ENCODE measurements at regions not wholly inside any gene's neighbourhood (a gene's known extent, or its start where the extent isn't known, plus 50 kb on each side); places are given as distances from the start of the nearest gene placed in this dataset.
"Not testable (repeated sequence)": the region's sequence is repeated elsewhere in the genome, so short reads cannot be mapped to it uniquely, and the experiment has no call there.

GRCh38 chr13:24997367-24997967 is 98.5 kb upstream of the PABPC3 start:
- DNase-seq: peak; percentile 21 to 44

DNA sequence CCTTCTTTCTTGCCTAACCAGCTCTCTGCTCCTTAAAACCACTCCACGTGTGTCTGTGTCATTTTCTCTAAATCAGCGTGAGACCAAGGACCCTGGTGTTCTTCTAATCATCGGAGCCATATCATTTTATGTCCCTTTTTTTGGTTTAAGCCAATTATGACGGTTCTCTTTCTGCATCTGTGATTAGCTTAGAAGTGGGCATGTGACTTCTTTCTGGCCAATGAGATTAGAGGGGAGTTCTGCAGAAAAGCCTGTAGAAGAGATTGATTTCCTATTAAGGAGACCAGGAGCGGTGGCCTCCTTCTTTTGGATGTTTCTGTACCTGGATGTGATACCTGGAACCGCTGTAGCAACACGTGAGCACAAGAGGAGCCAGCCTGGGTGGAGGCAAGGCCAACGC is 97.5 kb upstream of the PABPC3 start:
- no peak for DNase-seq

DNA sequence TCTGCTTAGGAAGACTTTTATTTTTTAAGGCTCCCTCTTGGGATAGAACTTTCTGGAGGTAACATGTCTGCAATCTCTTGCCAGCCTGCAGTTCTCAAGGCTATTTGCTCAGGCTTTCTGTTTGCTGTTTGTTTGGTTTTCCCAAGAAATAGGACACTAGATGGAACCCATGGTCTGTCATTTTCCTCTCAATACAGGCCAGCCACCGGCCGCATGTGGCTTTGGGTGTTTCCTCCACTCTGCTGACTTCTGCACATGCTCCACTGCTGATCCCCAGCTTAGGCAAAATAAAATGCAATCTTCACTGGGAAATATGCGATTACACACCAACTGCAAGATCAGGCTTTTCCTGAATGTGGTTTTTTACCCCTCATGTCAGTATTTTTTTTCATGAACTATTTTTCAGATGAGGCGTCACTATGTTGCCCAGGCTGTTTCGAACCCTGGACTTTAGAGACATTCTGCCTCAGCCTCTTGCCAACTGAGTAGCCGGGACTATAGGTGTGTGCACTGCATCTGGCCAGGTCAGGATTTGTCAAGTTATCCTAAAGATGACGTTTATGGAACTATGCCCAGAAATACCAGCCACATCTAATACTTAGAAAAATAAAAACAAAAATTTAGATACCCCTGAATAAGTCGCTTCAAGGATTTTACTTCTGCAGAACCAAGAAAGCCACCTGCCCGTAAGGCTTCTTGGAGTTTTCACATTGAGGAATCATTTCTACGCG is 94.3 kb upstream of the PABPC3 start:
- no peak for DNase-seq

DNA sequence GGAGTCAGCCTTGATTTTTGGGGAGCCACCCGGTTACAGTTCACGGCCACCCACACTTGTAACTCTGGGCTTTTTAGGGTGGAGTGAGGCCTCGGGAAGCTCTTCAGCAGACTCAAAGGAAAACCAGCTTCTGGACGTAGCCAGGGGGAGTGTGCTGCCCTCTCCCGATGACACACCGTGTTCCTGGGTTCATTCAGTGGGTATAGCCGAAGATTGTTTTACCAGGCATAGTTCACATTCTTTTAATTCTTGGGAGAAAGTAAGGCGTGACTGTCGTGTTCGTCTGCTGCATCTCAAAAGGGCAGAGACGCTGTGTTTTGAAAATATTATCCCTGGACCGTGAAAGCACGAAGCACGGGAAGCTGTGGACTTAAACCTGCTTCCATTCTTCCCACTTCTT is 93.6 kb upstream of the PABPC3 start:
- not testable (repeated sequence) for DNase-seq

- not testable (repeated sequence) for DNase-seq
These were observed 91.4 kb upstream of the PABPC3 start for GRCh38 chr13:25004489-25004888.

DNA sequence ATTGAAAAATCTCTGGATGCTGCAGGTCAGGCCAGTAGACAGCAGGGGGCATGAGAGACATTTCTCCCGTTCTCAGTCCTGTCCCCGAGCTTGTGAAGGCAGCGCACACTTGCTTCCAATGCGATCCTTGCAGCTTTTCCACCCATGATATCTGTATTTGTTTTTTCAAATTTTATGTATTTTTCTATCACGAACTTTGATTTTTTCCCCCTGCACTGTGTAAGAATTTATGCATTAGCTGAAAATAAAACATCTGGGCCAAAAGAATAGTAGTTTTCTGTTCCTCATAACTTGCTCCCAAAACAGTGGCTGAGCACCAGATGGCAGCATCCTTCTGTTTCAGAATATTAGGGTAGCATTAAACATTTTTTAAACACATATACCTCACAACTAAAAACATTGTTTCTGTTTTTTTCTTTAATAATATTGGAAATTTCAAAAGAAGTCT is 90.9 kb upstream of the PABPC3 start:
- not testable (repeated sequence) for DNase-seq

DNA sequence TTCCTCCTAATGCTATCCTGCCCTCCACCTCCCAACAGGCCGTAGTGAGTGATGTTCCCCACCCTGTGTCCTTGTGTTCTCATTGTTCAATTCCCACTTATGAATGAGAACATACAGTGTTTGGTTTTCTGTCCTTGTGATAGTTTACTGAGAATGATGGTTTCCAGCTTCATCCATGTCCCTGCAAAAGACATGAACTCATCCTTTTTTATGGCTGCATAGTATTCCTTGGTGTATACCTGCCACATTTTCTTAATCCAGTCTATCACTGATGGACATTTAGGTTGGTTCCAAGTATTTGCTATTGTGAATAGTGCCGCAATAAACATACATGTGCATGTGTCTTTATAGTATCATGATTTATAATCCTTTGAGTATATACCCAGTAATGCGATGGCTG is 88.5 kb upstream of the PABPC3 start:
- not testable (repeated sequence) for DNase-seq

DNA sequence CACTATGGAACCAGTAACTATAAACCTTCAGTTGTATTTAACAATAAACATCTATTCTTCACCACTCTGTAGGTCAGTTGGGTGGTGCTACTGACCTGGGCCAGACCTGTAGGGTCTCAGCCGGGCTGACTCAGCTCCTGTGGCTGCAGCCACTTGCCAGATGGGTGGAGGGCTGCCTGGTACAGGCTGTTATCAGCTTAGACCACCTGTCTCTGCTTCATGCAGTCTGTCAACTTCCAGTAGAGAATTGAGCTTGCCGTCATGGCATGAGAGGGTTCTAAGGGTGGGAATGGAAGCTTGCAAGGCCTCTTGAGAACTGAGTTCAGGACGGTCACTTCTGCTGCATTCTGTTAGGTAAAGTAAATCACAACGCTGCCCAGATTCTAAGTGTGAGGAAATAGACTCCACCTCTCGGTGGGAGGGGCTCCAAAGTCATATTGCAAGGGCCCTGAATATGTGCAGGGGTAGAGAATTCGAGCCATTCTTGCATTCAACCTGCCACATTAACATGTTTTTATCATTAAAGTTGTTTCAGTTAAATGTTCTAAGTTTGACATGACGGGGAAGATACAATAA is 81.5 kb upstream of the PABPC3 start:
- DNase-seq: not testable (repeated sequence)

DNA sequence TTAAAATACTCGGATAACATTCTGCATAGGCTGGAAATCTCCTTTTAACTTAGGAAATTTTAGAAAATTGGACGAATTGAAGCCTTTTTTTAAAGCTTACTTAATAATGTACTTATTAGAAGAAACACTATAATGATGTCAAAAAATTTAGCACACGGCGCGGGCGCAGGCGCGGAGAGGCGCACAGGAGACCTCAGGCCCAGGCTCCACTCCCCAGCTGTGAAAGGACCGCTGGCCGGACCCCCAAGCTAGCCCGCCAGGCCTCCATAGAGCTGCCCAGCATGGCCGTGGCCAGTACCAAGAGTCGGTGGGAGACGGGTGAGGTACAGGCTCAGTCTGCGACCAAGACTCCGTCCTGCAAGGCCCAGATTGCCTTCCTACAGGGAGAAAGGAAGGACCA is 78.8 kb upstream of the PABPC3 start:
- DNase-seq: not testable (repeated sequence)

DNA sequence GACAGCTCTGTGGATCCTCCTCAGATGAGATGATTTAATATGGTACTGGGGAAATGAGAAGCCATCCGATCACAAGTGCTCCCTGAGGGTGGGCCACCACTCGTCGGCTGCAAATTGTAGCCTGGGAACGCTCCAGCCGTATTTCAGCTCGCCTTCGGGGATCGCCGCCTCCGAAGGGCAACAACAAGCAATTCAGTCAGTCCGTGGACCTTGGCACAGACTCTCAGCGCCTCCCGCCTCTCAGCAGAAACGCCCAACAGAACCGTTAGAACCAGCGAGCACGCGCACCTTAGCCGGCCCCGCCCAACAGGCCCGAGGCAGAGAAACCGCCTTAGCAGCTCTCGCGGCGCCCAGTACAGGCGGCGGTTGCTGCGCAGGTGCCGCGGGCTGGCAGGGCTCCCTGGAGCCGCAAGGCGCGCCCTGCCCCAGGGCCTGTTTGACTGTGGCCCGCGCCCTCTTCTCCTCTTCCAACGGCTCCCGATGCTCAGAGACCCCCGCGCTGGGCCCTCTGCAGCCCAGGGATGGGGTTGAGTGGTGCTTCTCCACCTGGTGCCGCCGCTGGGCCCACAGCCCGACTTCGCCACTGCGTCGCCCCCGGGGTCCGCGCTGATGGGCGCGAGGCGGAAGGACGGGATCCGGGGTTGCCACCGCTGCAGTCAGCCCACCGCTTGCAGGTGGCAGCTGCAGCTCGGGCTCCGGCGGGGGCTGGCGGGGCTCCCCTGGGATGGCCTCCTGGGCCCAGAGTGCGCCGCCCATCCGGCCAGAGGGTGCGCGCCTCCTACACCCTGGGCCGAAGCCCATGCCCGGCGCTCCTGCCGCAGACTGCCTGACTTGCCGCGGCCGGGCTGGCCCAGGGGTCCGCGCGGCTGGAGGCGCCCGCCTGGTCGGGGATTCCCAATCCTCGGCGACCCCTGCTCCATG is 77.9 kb upstream of the PABPC3 start:
- DNase-seq: not testable (repeated sequence)

DNA sequence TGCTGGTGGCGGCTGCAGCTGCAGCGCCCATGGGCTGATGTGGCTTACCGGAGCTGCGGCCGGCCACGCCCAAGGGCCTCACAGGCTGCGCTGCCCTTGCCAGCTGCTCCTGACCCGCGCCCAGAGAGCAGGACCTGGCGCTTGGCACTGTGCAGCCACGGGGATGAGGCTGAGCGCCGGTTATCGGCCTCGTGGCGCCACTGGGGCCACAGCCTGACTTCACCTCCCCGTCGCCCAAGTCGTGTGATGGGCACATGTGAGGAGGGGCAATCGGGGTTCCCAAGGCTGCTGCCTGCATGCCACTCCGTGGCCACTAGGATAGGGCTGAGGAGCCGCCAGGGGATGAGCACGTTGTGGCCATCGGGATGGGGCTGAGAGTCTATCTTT is 77.2 kb upstream of the PABPC3 start:
- DNase-seq: no peak

GRCh38 chr13:25019741-25020140 is 76.2 kb upstream of the PABPC3 start:
- not testable (repeated sequence) for DNase-seq

GRCh38 chr13:25024175-25024574 is 71.8 kb upstream of the PABPC3 start:
- DNase-seq: no peak

DNA sequence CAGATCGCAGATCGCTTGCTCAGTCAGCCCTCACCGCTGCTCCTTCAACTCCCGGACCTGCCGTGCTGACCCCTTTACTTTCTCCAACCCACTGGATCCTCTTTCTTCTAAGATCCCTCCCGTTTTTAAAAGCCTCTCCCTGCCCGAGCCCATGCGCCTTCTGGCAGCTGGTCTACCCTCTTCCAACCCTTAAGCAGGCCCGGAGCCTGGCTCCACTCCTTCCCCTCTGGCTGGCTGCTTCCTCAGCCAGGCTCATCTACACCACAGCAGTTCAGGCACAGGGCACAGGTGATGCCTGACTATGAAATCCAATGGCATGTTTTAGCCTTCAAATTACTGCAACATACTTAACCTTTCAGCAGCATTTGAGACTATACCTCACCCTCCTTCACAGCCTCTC is 63.8 kb upstream of the PABPC3 start:
- DNase-seq: no peak

GRCh38 chr13:25034173-25034572 is 61.8 kb upstream of the PABPC3 start:
- DNase-seq: no peak

- peak; percentile 3 to 57 for DNase-seq
These were observed 58.7 kb upstream of the PABPC3 start for GRCh38 chr13:25037057-25037813.

- DNase-seq: no peak
These were observed 53.6 kb upstream of the PABPC3 start for GRCh38 chr13:25042151-25042865.

GRCh38 chr13:25044071-25044470 is 51.9 kb upstream of the PABPC3 start:
- no peak for DNase-seq
